ENCODE measurements at regions not wholly inside any gene's neighbourhood (a gene's known extent, or its start where the extent isn't known, plus 50 kb on each side); places are given as distances from the start of the nearest gene placed in this dataset.

- TF ChIP-seq PKNOX1 (IDR thresholded peaks at IDR 0.05) (no peak), ARNT (IDR thresholded peaks at IDR 0.05) (no peak), HDGF (IDR thresholded peaks at IDR 0.05; ENCODE audit: borderline replicate concordance) (no peak), FOXK2 (IDR thresholded peaks at IDR 0.05) (no peak), LEF1 (IDR thresholded peaks at IDR 0.05; ENCODE audit: borderline replicate concordance) (no peak), TARDBP (IDR thresholded peaks at IDR 0.05) (no peak), ZNF384 (IDR thresholded peaks at IDR 0.05) (no peak), BHLHE40 (IDR thresholded peaks at IDR 0.05; ENCODE audit: borderline replicate concordance) (no peak)
Observed at GRCh38 chr6:68233623-68234022, 401.5 kb upstream of the ADGRB3 start.
